ENCODE measurements at regions not wholly inside any gene's neighbourhood (a gene's known extent, or its start where the extent isn't known, plus 50 kb on each side); places are given as distances from the start of the nearest gene placed in this dataset.

DNA sequence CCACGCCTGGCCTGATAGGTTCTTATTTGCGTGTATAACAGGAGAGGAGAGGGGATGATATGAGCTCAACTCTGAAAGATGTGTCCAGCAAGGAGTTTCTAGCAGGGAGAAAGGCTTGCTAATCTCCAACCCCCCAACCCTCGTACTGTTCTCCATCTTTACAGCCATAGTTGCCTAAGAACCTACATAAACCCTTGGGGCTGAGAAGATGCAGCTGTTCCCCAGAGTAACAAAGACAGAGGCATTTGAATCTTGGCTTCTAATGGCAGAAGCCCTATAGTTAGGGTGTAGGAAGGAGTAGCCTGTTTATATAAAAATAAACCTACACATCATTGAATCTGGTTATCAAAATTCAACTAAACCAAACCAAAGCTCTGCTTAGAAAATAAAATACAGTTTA is 631.4 kb upstream of the SLC35B3 start:
- no peaks in the 10 kb centered on the region for H3K4me1 ChIP-seq (ENCODE audit: insufficient read depth, low read length, poor library complexity, severe bottlenecking)
- CTCF ChIA-PET = no interaction called here
- no peaks in the 10 kb centered on the region for H3K36me3 ChIP-seq (ENCODE audit: insufficient read depth, low read length, poor library complexity, severe bottlenecking)
- POLR2A ChIA-PET (ENCODE audit: low non-redundant PET) = no interaction called here
- no peak for TF ChIP-seq EZH2 (IDR thresholded peaks at IDR 0.05; ENCODE audit: borderline replicate concordance, low read depth, low read length, poor library complexity, severe bottlenecking)
- no peak for TF ChIP-seq CTCF (conservative IDR thresholded peaks at IDR 0.05; ENCODE audit: low read depth, low read length)
- no peak for DNase-seq (ENCODE audit: low spot score)
- H3K27ac ChIP-seq (ENCODE audit: low read depth, low read length, poor library complexity, severe bottlenecking) = no peak overlapping the region
- H3K9me3 ChIP-seq (ENCODE audit: low read depth, low read length, poor library complexity, severe bottlenecking) = no peaks in the 10 kb centered on the region
- BruUV-seq (replicated peaks) = no TSS peak
- no peaks in the 10 kb centered on the region for H3K27me3 ChIP-seq (replicated peaks; ENCODE audit: insufficient read depth, low read depth, low read length, poor library complexity)
- no peak overlapping the region for H3K4me3 ChIP-seq (ENCODE audit: low read depth, low read length, poor library complexity, severe bottlenecking)
- intact Hi-C loops (cut with micrococcal nuclease; ENCODE audit: unreplicated experiment) = no loop called here

- H3K4me1 ChIP-seq (ENCODE audit: insufficient read depth, low read length, poor library complexity, severe bottlenecking) = no peaks in the 10 kb centered on the region
- ChIA-PET POLR2A (ENCODE audit: low non-redundant PET) (no interaction called here), CTCF (no interaction called here)
- H3K27me3 ChIP-seq (replicated peaks; ENCODE audit: insufficient read depth, low read depth, low read length, poor library complexity) = no peaks in the 10 kb centered on the region
- no TSS peak for BruUV-seq (replicated peaks)
- no peaks in the 10 kb centered on the region for H3K36me3 ChIP-seq (ENCODE audit: insufficient read depth, low read length, poor library complexity, severe bottlenecking)
- no peak overlapping the region for H3K27ac ChIP-seq (ENCODE audit: low read depth, low read length, poor library complexity, severe bottlenecking)
- no peaks in the 10 kb centered on the region for H3K9me3 ChIP-seq (ENCODE audit: low read depth, low read length, poor library complexity, severe bottlenecking)
- intact Hi-C loops (cut with micrococcal nuclease; ENCODE audit: unreplicated experiment) = no loop called here
- no peak for TF ChIP-seq CTCF (conservative IDR thresholded peaks at IDR 0.05; ENCODE audit: low read depth, low read length)
- no peak for TF ChIP-seq EZH2 (IDR thresholded peaks at IDR 0.05; ENCODE audit: borderline replicate concordance, low read depth, low read length, poor library complexity, severe bottlenecking)
- H3K4me3 ChIP-seq (ENCODE audit: low read depth, low read length, poor library complexity, severe bottlenecking) = no peak overlapping the region
- DNase-seq (ENCODE audit: low spot score) = no peak
Measured at GRCh38 chr6:9064156-9064555, 628.8 kb upstream of the SLC35B3 start.

DNA sequence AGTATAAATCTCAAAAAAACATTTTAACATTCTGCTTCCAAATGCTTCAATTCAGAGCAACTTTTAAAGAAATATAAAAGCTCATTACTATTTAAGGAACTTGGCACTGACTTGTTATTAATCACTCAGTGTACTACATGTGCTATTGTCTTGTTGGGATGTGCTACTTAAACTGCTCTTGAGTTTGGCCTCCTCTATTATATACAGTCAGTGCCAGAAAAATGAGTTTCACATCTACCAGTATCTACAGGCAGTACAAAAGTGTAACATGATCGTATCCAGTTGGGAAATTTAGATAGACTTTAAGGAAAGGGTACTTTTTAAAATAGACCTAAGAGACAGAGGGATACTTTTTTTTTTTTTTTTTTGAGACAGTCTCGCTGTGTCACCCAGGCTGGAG is 627.3 kb upstream of the SLC35B3 start:
- Histone ChIP-seq H3K9me3 (ENCODE audit: low read depth, low read length, poor library complexity, severe bottlenecking) (no peaks in the 10 kb centered on the region), H3K36me3 (ENCODE audit: insufficient read depth, low read length, poor library complexity, severe bottlenecking) (no peaks in the 10 kb centered on the region), H3K4me1 (ENCODE audit: insufficient read depth, low read length, poor library complexity, severe bottlenecking) (no peaks in the 10 kb centered on the region), H3K4me3 (ENCODE audit: low read depth, low read length, poor library complexity, severe bottlenecking) (no peak overlapping the region), H3K27me3 (replicated peaks; ENCODE audit: insufficient read depth, low read depth, low read length, poor library complexity) (no peaks in the 10 kb centered on the region), H3K27ac (ENCODE audit: low read depth, low read length, poor library complexity, severe bottlenecking) (no peak overlapping the region)
- ChIA-PET POLR2A (ENCODE audit: low non-redundant PET) (no interaction called here), CTCF (no interaction called here)
- intact Hi-C loops (cut with micrococcal nuclease; ENCODE audit: unreplicated experiment) = no loop called here
- TF ChIP-seq CTCF (conservative IDR thresholded peaks at IDR 0.05; ENCODE audit: low read depth, low read length) (no peak), EZH2 (IDR thresholded peaks at IDR 0.05; ENCODE audit: borderline replicate concordance, low read depth, low read length, poor library complexity, severe bottlenecking) (no peak)
- BruUV-seq (replicated peaks) = no TSS peak
- no peak for DNase-seq (ENCODE audit: low spot score)

All from A673 (cell line).